GM21717 (cell line): ENCODE measurements at regions not wholly inside any gene's neighbourhood (a gene's known extent, or its start where the extent isn't known, plus 50 kb on each side); places are given as distances from the start of the nearest gene placed in this dataset.

Source experiments
- ATAC-seq: cut with Tn5 transposase; IDR thresholded peaks from one replicate; pipeline ENCODE4 v1.9.1; 2021; ENCODE audit warnings: mild to moderate bottlenecking, moderate library complexity; ENCODE audit not compliant: unreplicated experiment

GRCh38 chr3:40593351-40593750 lies 68.6 kb downstream of the ZNF621 start:
- ATAC-seq = no peak

- ATAC-seq = no peak
Observed at GRCh38 chr3:40597441-40597840, 72.7 kb downstream of the ZNF621 start.

GRCh38 chr3:40598338-40598737 lies 73.6 kb downstream of the ZNF621 start:
- ATAC-seq = no peak

GRCh38 chr3:40598962-40599361 lies 74.2 kb downstream of the ZNF621 start:
- ATAC-seq = no peak

- ATAC-seq = no peak
Observed at GRCh38 chr3:40602778-40603385, 78.1 kb downstream of the ZNF621 start.

GRCh38 chr3:40605960-40606359 lies 81.2 kb downstream of the ZNF621 start:
- ATAC-seq = no peak

- ATAC-seq = no peak
Observed at GRCh38 chr3:40608091-40608490, 83.3 kb downstream of the ZNF621 start.

GRCh38 chr3:40613306-40613705 lies 88.5 kb downstream of the ZNF621 start:
- no peak for ATAC-seq

GRCh38 chr3:40615110-40615915 lies 90.6 kb downstream of the ZNF621 start:
- ATAC-seq = no peak

- no peak for ATAC-seq
Observed at GRCh38 chr3:40615918-40616819, 91.4 kb downstream of the ZNF621 start.

- no peak for ATAC-seq
Observed at GRCh38 chr3:40617084-40617483, 92.3 kb downstream of the ZNF621 start.

- no peak for ATAC-seq
Observed at GRCh38 chr3:40618158-40618557, 93.4 kb downstream of the ZNF621 start.

- no peak for ATAC-seq
Observed at GRCh38 chr3:40620151-40620550, 95.4 kb downstream of the ZNF621 start.

GRCh38 chr3:40621252-40621651 lies 96.5 kb downstream of the ZNF621 start:
- no peak for ATAC-seq

GRCh38 chr3:40623567-40623966 lies 98.8 kb downstream of the ZNF621 start:
- peak; percentile 83 for ATAC-seq

- no peak for ATAC-seq
Observed at GRCh38 chr3:40624189-40624769, 99.5 kb downstream of the ZNF621 start.

- ATAC-seq = no peak
Observed at GRCh38 chr3:40627095-40627494, 102.3 kb downstream of the ZNF621 start.

GRCh38 chr3:40628984-40629383 lies 104.2 kb downstream of the ZNF621 start:
- no peak for ATAC-seq

- no peak for ATAC-seq
Observed at GRCh38 chr3:40631341-40631995, 106.7 kb downstream of the ZNF621 start.

- no peak for ATAC-seq
Observed at GRCh38 chr3:40637906-40638305, 113.1 kb downstream of the ZNF621 start.

- ATAC-seq = no peak
Observed at GRCh38 chr3:40639006-40639405, 114.2 kb downstream of the ZNF621 start.
